T47D (cell line): ENCODE measurements at regions not wholly inside any gene's neighbourhood (a gene's known extent, or its start where the extent isn't known, plus 50 kb on each side); places are given as distances from the start of the nearest gene placed in this dataset.
"Not testable (repeated sequence)": the region's sequence is repeated elsewhere in the genome, so short reads cannot be mapped to it uniquely, and the experiment has no call there.

Source experiments
- DNase-seq, 2 experiments: peaks; one replicate each; pipeline versions ENCODE4 v3.0.0 to v3.0.0-alpha.2; 2011 to 2012; ENCODE audit warnings: low read depth in 1 of 2, low spot score in 1 of 2
- JUND ChIP-seq: IDR thresholded peaks from 2 replicates; pipeline ENCODE4 v1.6.1; 2012; ENCODE audit warnings: low read depth
- in situ Hi-C: cut with HindIII; loops from 2 replicates; pipeline ENCODE4 v1.10.0; 2016; ENCODE audit warnings: low sequenced_read_pairs, low pct_unique_long_range_greater_than_20kb

DNA sequence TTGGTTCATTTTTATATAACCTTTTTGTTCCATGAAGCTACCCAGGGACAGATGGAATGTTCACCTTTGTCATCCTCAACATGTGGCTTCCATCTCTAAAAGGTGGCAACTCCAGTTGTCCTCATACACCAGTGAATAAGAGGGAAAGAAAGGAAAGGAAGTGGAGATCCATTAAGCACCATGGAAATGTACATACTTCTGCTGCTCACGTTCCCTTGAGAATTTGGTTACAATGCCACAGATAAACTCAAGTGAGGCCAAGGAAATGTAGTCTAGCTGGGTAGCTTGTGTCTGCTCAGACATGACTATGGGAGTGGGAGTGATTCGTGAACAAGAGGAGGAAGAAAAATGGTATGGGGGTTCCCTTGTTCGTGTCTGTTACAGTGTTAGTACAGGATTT lies 237.1 kb upstream of the FAM3C start:
- in situ Hi-C loops: no loop called here
- TF ChIP-seq JUND: no peak
- no peak for DNase-seq

DNA sequence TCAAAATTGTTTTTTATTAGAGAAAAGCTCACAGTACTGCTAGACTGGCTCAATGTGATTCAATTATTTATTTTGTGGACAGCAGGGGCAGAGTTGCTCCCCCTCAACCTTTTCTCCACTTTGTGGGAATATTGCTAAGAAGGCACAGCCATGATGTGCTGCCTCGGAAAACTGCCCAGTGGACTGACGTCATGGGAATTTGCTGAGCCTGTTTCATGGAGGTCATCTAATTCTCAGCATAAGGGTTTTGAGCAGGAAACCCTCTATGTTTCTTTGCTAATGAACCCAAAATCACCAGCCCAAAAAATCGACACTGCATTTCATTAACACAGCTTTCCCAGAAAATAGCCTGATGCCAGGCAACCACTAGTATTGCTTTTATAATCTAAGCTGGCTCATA lies 228.8 kb upstream of the FAM3C start:
- no peak for DNase-seq
- in situ Hi-C loops: no loop called here
- no peak for TF ChIP-seq JUND

DNA sequence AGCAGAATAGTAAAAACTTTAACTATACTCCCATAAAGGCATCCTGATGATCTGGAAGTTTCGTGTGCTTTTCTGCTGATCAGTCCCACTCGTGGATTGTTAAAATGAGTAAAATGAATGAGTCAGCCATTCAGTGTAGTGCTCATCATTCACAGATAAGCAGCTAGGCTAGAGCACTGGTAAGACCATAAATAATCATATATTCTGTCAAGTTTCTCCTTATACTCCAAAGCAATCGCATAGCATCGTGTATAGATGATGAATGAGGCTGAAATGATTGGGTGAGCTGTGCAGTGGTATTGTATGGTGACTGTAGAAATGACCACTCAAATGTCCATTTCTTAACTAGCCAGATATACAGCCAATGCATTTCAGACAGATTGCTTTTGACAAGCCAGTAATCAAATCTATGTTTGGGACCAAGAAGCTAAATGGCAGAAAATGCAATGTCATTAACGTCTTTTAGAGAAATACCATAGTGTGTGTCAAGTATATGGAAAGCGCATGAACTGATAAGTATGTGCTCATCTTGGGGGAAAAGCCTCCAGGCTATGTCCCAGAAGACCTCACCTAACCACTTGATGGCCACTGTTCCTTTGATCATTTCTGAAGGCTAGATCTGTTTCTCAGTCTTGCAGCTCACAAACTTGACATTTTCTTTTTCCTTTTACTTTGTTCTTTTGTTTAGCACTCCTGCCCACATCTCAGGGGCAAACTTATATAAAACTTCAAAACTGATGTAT lies 227.2 kb upstream of the FAM3C start:
- TF ChIP-seq JUND: no peak

DNA sequence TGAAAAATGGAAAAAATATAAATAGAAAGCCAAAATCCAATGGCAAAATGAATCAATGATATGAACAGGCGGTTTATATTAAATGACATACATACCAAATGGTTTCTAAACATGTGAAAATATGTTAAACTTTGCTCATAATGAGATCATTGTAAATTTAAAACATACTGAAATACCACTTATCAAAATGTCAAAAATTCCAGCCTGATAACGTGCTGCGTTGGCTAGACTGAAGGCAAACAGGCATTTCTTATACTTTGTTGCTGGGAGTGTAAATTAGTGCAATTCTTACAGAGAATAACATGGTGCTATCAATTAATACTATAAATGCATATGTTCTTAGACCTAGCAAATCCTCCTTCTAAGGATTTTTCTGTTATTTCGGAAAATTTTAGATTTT lies 225.8 kb upstream of the FAM3C start:
- in situ Hi-C loops: no loop called here
- no peak for TF ChIP-seq JUND
- DNase-seq: no peak

More for the DNA sequence above, 227.2 kb upstream of the FAM3C start:
- no peak for DNase-seq
- in situ Hi-C loops: no loop called here

DNA sequence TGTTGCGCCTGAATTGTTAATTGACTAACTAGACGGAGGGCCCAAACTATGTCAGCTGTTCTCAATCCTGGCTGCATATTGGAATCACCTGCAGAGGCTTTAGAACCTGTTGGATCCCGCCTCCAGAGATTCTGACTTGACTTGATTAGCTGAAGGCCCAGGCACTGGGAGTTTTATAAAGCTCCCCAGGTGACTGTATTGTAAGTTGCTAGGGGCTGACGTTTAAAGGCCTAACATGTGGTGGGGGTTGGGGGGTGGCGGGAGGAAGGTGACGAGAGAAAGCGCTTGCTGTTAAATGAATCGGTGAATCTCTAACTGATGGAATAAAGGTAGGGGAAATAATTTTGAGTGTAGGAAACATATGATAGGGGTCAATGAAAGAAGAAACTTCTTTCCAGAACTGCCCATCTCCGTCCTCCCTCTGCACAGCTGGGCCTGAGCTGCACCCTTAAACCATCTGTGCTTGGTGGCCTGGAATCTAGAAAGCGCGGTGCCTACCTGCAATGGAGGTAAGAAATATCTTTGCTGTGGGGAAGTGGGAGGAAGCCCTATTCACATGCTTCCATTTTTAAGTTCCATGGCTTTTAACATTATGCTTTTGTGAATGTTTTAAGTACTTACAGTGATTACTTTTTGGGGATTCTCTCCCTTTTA lies 225.0 kb upstream of the FAM3C start:
- no peak for DNase-seq
- in situ Hi-C loops: no loop called here
- no peak for TF ChIP-seq JUND

DNA sequence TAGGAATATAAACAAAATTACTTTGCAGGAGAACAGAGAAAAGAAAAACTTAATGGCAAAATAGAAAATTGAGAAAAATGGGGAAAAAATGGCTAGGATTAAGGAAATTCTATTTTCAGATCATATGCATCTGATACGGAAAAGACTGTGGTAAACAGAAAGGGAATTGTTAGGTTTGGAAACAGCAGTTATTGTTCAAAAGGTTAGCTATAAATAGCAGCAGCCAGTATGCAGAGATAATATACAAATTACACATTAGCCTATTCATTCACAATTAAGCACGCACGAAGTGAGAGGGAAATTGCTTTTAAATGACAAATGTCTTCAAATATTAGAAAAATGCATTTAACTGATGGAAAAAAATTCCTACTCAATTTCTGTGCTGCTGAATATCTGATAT lies 224.1 kb upstream of the FAM3C start:
- no peak for DNase-seq
- in situ Hi-C loops: no loop called here
- TF ChIP-seq JUND: no peak

DNA sequence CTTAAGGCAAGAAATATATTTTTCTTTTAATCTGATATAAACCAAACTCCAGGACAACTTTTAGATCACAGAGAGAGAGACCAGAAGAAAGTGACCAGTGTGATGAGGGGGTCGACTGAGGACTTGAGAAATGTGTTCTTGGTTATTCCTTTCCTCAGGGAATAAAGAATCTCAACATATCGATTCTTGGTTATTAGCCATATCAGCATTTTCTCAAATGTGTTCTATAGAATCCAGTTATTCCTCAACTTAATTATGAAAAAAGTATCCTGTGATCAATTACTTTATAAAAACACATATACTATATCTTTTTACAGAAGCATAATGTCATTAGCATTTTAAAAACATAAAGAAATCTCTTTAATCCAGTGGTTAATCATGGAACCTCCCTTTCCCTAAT lies 222.1 kb upstream of the FAM3C start:
- no peak for TF ChIP-seq JUND
- in situ Hi-C loops: no loop called here
- DNase-seq: no peak

DNA sequence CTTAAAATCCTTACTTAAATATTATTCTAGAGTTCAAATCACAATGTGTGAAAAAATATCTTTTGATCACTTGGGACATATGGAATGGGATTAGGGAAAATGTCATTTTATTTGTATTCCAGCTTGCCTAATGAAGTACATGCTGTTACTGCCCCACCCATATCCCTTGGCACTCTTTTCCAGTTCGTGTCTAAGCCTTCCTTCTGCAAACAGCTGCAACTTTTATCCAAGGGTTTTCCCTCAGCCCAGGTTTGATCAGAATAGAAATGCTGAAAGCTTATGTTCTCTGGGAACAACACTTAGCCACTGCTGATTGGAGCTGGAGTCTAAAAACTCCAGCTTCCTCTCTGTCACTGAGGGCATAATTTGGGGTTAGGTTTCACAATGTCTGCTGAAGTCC lies 214.1 kb upstream of the FAM3C start:
- in situ Hi-C loops: no loop called here
- no peak for TF ChIP-seq JUND
- no peak for DNase-seq

DNA sequence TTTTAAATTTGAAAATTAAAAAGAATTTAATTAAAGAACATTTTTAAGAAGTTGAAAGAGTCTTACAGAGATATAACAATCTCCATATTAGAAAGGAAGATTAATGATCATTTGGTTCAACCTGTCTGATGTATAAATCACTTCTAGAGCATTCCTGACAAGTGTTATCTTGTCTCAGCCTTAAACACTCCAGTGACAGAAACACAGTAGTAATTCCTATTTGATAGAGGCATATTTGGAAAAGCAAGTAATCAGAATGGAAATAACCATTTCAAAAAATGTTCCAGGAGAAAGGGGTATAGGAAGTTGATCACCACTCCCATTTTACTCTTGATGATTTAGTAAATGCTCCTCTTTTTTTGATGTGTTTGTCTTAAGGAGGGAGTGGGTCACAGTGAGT lies 213.1 kb upstream of the FAM3C start:
- in situ Hi-C loops: no loop called here
- TF ChIP-seq JUND: no peak

DNA sequence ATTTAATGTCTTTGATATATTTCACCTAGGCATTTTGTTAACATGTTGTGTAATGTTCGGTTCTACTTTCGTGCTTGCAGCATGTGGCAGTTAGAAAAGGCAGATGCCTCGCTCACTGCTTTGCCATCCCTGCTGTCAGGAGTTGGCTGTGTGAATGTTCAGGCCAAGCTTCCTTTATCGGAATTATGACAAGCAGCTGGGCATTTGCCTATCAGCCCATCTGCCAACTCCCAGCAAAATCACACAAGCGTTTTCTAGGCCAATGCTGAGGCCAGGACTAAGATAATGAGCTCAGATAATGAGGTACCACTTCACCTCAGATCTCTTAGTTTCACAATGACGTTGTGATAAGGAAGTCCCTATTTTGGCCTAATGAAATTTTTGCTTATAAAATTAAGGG lies 212.7 kb upstream of the FAM3C start:
- no peak for DNase-seq
- in situ Hi-C loops: no loop called here
- TF ChIP-seq JUND: no peak

More for the DNA sequence above, 213.1 kb upstream of the FAM3C start:
- no peak for DNase-seq

DNA sequence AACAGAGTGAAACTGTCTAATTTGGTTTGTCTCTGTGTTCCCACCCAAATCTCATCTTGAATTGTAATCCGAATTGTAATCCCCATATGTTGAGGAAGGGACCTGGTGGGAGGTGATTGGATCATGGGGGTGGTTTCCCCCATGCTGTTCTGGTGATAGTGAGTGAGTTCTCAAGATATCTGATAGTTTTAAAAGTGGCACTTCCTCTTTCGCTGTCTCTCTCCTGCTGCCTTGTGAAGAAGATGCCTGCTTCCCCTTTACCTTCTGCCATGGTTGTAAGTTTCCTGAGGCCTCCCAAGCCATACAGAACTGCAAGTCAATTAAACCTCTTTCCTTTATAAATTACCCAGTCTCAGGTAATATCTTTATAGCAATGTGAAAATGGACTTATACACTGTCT lies 212.1 kb upstream of the FAM3C start:
- DNase-seq, in situ Hi-C loops: not testable (repeated sequence)

DNA sequence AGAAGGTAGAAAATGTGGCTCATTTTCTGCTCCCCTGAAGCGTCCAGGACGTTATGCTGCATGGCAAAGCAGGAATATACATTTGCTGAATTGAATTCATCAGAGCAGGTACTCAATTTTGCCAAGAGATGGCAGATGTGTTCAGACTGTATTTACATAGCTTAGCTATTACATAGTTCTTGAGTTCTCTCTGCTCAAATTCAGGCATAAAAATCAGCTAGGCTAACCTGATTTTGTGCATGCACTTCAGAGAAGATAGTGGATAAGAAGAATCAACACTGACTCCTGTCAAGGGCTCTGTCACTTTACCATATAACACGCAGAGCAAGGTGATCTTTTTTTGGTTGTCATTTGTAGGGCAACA lies 209.2 kb upstream of the FAM3C start:
- no peak for TF ChIP-seq JUND
- peak in 1 of 2 experiments; percentile 36 for DNase-seq
- in situ Hi-C loops: no loop called here

DNA sequence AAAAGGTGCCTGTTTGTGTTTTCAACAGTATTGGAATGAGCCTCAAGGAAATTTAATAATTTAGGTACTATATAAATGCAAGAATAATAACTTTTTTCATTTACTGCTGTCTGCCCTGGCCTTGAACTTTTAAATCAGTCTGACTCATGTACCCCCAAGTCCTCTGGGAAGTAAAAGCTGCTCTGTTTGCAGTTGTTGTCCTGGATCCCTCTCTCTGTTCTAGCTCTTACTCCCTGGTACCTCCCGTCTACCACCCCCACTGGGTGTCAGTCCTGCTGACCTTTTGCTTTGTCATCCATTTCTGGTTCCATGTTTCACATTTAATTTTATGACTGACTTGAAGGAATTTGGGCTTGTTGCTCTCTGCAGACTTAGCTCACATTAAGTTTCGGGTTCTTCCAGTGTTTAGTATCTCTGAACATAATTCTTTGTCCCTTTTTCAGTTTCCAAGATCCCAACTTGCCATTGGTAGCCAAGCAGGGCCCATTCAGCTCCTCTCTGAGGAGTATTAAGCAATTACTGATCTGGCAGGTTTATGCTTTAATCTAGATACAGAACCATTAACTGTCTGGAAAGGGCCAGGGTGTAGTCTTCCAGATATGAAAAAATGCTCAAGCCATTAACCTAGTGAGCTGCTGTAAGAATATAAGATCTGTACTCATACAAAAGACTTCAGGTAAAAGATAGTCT lies 208.7 kb upstream of the FAM3C start:
- in situ Hi-C loops: no loop called here
- DNase-seq: no peak

More for the DNA sequence above, 208.7 kb upstream of the FAM3C start:
- no peak for TF ChIP-seq JUND
